ENCODE measurements at regions not wholly inside any gene's neighbourhood (a gene's known extent, or its start where the extent isn't known, plus 50 kb on each side); places are given as distances from the start of the nearest gene placed in this dataset.

DNA sequence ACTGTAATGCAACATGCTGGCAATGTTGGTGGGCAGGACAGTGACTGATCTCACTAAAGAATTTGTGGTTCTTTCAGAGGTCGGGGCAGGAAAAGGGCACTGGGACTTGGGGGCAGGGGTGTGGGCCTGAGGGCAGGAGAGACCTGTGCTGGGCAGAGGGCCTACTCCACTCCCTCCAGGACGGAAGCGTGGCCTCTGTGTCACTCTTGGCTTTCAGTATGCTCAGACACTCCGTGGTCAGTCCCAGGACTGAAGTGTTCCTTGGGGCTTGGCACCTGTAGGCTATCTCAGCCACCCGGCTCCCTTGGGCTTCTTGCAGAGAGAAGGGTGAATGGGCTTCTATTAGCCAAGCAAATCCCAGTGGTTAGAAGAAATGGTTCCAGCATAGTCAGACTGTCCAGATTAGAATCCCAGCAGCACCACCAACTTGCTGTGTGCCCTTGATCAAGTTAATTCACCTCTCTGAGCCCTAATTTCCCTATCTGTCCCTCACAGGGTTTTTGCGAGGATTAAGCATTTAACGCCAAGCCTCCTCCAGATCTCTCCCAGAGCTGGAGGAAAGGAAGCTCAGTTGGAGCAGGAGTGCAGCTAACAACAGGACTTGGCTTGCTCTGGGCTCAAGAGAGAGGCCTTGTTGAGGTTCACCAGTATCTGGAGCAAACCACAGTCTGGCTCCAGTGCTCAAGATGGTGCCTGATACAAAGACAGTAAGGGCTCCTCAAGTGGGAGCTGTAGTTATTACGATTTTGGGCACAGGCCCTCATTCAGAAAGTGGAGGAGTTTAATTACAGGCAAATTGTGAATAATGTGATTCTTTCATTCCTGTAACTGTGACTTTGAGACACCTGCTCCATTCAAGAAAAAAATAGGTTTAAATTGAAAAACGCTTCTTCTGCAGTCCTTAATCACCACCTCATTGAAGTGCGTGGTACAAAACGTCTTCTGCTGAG is 57.7 kb upstream of the LRP8 start:
- ChIA-PET POLR2A (no interaction called here), CTCF (interaction anchor here (0.6 to 1.9 kb wide), 2 partner anchors 107 to 524 kb away, joined by 3 to 5 read pairs; no protein-coding TSS in a partner anchor)
- Histone ChIP-seq H3K4me3 (ENCODE audit: low read depth, low read length) (no peak overlapping the region), H3K9me3 (ENCODE audit: control insufficient read depth, insufficient read depth, low read depth, low read length) (no peaks in the 10 kb centered on the region), H3K36me3 (ENCODE audit: control insufficient read depth in 2 of 2, insufficient read depth in 1 of 2, low read length in 2 of 2) (no peaks in the 10 kb centered on the region), H3K27ac (ENCODE audit: extremely low read depth, low read depth, low read length) (no peak overlapping the region), H3K4me1 (ENCODE audit: control insufficient read depth, insufficient read depth, low read length) (no peaks in the 10 kb centered on the region)
- TF ChIP-seq ZNF596 (tag by site-specific recombination; IDR thresholded peaks at IDR 0.05) (no peak), ZFP3 (tag by site-specific recombination; IDR thresholded peaks at IDR 0.05; ENCODE audit: low read depth) (no peak), KLF8 (tag by site-specific recombination; IDR thresholded peaks at IDR 0.05) (no peak), SETDB1 (IDR thresholded peaks at IDR 0.05; ENCODE audit: insufficient read length, low read length) (no peak), ZNF585B (tag by site-specific recombination; IDR thresholded peaks at IDR 0.05) (no peak), ZNF10 (tag by site-specific recombination; IDR thresholded peaks at IDR 0.05) (no peak), ZNF292 (tag by site-specific recombination; IDR thresholded peaks at IDR 0.05; ENCODE audit: borderline replicate concordance, low read depth) (no peak)
- TF ChIP-seq, protein P1, sequence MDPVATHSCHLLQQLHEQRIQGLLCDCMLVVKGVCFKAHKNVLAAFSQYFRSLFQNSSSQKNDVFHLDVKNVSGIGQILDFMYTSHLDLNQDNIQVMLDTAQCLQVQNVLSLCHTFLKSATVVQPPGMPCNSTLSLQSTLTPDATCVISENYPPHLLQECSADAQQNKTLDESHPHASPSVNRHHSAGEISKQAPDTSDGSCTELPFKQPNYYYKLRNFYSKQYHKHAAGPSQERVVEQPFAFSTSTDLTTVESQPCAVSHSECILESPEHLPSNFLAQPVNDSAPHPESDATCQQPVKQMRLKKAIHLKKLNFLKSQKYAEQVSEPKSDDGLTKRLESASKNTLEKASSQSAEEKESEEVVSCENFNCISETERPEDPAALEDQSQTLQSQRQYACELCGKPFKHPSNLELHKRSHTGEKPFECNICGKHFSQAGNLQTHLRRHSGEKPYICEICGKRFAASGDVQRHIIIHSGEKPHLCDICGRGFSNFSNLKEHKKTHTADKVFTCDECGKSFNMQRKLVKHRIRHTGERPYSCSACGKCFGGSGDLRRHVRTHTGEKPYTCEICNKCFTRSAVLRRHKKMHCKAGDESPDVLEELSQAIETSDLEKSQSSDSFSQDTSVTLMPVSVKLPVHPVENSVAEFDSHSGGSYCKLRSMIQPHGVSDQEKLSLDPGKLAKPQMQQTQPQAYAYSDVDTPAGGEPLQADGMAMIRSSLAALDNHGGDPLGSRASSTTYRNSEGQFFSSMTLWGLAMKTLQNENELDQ (tag by site-specific recombination; IDR thresholded peaks at IDR 0.05; ENCODE audit: low read depth) = no peak
- TF ChIP-seq, protein P2, sequence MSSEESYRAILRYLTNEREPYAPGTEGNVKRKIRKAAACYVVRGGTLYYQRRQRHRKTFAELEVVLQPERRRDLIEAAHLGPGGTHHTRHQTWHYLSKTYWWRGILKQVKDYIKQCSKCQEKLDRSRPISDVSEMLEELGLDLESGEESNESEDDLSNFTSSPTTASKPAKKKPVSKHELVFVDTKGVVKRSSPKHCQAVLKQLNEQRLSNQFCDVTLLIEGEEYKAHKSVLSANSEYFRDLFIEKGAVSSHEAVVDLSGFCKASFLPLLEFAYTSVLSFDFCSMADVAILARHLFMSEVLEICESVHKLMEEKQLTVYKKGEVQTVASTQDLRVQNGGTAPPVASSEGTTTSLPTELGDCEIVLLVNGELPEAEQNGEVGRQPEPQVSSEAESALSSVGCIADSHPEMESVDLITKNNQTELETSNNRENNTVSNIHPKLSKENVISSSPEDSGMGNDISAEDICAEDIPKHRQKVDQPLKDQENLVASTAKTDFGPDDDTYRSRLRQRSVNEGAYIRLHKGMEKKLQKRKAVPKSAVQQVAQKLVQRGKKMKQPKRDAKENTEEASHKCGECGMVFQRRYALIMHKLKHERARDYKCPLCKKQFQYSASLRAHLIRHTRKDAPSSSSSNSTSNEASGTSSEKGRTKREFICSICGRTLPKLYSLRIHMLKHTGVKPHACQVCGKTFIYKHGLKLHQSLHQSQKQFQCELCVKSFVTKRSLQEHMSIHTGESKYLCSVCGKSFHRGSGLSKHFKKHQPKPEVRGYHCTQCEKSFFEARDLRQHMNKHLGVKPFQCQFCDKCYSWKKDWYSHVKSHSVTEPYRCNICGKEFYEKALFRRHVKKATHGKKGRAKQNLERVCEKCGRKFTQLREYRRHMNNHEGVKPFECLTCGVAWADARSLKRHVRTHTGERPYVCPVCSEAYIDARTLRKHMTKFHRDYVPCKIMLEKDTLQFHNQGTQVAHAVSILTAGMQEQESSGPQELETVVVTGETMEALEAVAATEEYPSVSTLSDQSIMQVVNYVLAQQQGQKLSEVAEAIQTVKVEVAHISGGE (tag by site-specific recombination; conservative IDR thresholded peaks at IDR 0.05; ENCODE audit: low read depth) = no peak
- TF ChIP-seq, protein P3, sequence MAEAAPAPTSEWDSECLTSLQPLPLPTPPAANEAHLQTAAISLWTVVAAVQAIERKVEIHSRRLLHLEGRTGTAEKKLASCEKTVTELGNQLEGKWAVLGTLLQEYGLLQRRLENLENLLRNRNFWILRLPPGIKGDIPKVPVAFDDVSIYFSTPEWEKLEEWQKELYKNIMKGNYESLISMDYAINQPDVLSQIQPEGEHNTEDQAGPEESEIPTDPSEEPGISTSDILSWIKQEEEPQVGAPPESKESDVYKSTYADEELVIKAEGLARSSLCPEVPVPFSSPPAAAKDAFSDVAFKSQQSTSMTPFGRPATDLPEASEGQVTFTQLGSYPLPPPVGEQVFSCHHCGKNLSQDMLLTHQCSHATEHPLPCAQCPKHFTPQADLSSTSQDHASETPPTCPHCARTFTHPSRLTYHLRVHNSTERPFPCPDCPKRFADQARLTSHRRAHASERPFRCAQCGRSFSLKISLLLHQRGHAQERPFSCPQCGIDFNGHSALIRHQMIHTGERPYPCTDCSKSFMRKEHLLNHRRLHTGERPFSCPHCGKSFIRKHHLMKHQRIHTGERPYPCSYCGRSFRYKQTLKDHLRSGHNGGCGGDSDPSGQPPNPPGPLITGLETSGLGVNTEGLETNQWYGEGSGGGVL (tag by site-specific recombination; IDR thresholded peaks at IDR 0.05) = no peak

DNA sequence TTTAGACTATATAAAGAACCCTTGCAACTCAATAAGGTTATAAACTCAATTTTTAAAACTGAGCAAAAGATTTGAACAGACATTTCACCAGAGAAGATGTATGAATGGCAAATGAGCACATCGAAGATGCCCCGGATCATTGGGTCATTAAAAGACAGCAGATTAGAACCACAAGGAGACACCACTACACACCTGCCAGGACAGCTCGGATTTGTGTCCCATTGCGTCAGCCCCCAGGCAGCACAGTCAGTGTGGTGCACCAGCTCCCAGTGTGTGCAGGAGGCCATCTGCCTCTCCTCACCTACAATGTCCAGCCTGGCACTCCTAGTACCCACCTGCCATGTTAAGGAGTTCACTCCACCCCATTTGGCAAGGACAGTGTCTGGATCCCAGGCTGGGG is 61.1 kb upstream of the LRP8 start:
- ChIA-PET POLR2A (no interaction called here), CTCF (interaction anchor here (9.6 kb wide), 1 partner anchor 110 kb away, joined by 172 read pairs; no protein-coding TSS in a partner anchor)
- Histone ChIP-seq H3K4me1 (ENCODE audit: control insufficient read depth, insufficient read depth, low read length) (no peaks in the 10 kb centered on the region), H3K9me3 (ENCODE audit: control insufficient read depth, insufficient read depth, low read depth, low read length) (no peaks in the 10 kb centered on the region), H3K36me3 (ENCODE audit: control insufficient read depth in 2 of 2, insufficient read depth in 1 of 2, low read length in 2 of 2) (no peaks in the 10 kb centered on the region), H3K4me3 (ENCODE audit: low read depth, low read length) (no peak overlapping the region), H3K27ac (ENCODE audit: extremely low read depth, low read depth, low read length) (no peak overlapping the region)
- TF ChIP-seq ZNF600 (tag by site-specific recombination; IDR thresholded peaks at IDR 0.05) = no peak
- TF ChIP-seq, protein P4, sequence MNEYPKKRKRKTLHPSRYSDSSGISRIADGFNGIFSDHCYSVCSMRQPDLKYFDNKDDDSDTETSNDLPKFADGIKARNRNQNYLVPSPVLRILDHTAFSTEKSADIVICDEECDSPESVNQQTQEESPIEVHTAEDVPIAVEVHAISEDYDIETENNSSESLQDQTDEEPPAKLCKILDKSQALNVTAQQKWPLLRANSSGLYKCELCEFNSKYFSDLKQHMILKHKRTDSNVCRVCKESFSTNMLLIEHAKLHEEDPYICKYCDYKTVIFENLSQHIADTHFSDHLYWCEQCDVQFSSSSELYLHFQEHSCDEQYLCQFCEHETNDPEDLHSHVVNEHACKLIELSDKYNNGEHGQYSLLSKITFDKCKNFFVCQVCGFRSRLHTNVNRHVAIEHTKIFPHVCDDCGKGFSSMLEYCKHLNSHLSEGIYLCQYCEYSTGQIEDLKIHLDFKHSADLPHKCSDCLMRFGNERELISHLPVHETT (tag by site-specific recombination; IDR thresholded peaks at IDR 0.05) = no peak
- no peak for TF ChIP-seq MYNN (tag by site-specific recombination; IDR thresholded peaks at IDR 0.05; ENCODE audit: borderline replicate concordance)
- no peak for TF ChIP-seq ZBTB21 (tag by site-specific recombination; IDR thresholded peaks at IDR 0.05)
- TF ChIP-seq, protein P5, sequence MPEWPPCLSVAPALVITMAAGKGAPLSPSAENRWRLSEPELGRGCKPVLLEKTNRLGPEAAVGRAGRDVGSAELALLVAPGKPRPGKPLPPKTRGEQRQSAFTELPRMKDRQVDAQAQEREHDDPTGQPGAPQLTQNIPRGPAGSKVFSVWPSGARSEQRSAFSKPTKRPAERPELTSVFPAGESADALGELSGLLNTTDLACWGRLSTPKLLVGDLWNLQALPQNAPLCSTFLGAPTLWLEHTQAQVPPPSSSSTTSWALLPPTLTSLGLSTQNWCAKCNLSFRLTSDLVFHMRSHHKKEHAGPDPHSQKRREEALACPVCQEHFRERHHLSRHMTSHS (tag by site-specific recombination; IDR thresholded peaks at IDR 0.05) = no peak
- TF ChIP-seq HOXC10 (CRISPR knock-in tag; IDR thresholded peaks at IDR 0.05) = no peak
- TF ChIP-seq, protein P6, sequence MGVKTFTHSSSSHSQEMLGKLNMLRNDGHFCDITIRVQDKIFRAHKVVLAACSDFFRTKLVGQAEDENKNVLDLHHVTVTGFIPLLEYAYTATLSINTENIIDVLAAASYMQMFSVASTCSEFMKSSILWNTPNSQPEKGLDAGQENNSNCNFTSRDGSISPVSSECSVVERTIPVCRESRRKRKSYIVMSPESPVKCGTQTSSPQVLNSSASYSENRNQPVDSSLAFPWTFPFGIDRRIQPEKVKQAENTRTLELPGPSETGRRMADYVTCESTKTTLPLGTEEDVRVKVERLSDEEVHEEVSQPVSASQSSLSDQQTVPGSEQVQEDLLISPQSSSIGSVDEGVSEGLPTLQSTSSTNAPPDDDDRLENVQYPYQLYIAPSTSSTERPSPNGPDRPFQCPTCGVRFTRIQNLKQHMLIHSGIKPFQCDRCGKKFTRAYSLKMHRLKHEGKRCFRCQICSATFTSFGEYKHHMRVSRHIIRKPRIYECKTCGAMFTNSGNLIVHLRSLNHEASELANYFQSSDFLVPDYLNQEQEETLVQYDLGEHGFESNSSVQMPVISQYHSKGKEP (tag by site-specific recombination; IDR thresholded peaks at IDR 0.05) = no peak
- no peak for TF ChIP-seq SCRT1 (tag by site-specific recombination; IDR thresholded peaks at IDR 0.05; ENCODE audit: borderline replicate concordance)
- TF ChIP-seq, protein P1 (tag by site-specific recombination; IDR thresholded peaks at IDR 0.05; ENCODE audit: low read depth) = no peak
